ENCODE measurements at regions not wholly inside any gene's neighbourhood (a gene's known extent, or its start where the extent isn't known, plus 50 kb on each side); places are given as distances from the start of the nearest gene placed in this dataset.

- ATAC-seq, result no peak
- no peak for TF ChIP-seq CSDC2 (CRISPR knock-in tag; IDR thresholded peaks at IDR 0.05)
- TF ChIP-seq, protein P1, sequence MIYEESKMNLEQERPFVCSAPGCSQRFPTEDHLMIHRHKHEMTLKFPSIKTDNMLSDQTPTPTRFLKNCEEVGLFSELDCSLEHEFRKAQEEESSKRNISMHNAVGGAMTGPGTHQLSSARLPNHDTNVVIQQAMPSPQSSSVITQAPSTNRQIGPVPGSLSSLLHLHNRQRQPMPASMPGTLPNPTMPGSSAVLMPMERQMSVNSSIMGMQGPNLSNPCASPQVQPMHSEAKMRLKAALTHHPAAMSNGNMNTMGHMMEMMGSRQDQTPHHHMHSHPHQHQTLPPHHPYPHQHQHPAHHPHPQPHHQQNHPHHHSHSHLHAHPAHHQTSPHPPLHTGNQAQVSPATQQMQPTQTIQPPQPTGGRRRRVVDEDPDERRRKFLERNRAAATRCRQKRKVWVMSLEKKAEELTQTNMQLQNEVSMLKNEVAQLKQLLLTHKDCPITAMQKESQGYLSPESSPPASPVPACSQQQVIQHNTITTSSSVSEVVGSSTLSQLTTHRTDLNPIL (CRISPR knock-in tag; IDR thresholded peaks at IDR 0.05; ENCODE audit: low read depth), result no peak
- no peak for TF ChIP-seq ZC3H10 (CRISPR knock-in tag; IDR thresholded peaks at IDR 0.05)
- no peak for TF ChIP-seq ZNF8 (CRISPR knock-in tag; IDR thresholded peaks at IDR 0.05)
These were observed 74.6 kb upstream of the OSBPL8 start for GRCh38 chr12:76634133-76634532.

DNA sequence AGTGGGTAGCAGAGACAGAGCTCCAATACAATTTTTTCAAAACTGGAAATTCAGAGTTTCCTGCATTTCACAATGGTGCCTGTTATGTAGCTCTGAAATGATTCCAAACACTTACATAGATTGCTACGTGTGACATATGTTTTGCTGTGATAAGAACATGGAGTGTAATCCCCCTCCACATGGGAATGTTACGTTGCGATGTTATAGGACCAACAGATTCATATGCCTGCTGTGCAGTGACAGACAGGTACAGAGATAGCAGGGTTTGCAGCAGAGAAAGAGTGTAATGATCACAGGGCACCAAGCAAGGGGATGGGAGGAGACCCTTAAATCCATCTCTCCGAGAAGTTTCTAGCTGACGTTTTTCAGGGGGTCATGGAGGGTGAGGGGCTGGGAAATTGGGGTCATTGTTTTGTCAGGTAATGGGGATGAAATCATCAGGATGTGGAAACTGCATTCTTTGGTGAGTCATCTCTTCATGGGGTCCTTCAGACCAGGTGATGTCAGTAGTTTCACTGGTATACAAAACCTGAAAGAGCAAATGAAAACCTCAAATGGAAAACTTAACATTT lies 76.6 kb upstream of the OSBPL8 start:
- TF ChIP-seq ZNF8 (CRISPR knock-in tag; IDR thresholded peaks at IDR 0.05) (no peak), RARB (CRISPR knock-in tag; IDR thresholded peaks at IDR 0.05) (no peak), GLIS3 (CRISPR knock-in tag; IDR thresholded peaks at IDR 0.05) (no peak), ZNF70 (CRISPR knock-in tag; IDR thresholded peaks at IDR 0.05) (no peak), SNAI2 (CRISPR knock-in tag; IDR thresholded peaks at IDR 0.05) (no peak), OSR1 (CRISPR knock-in tag; IDR thresholded peaks at IDR 0.05) (no peak), CSDC2 (CRISPR knock-in tag; IDR thresholded peaks at IDR 0.05) (no peak), PATZ1 (CRISPR knock-in tag; IDR thresholded peaks at IDR 0.05; ENCODE audit: borderline replicate concordance) (no peak), ZFP30 (CRISPR knock-in tag; IDR thresholded peaks at IDR 0.05) (no peak), TOX (CRISPR knock-in tag; IDR thresholded peaks at IDR 0.05; ENCODE audit: borderline replicate concordance) (no peak)
- TF ChIP-seq, protein P2, sequence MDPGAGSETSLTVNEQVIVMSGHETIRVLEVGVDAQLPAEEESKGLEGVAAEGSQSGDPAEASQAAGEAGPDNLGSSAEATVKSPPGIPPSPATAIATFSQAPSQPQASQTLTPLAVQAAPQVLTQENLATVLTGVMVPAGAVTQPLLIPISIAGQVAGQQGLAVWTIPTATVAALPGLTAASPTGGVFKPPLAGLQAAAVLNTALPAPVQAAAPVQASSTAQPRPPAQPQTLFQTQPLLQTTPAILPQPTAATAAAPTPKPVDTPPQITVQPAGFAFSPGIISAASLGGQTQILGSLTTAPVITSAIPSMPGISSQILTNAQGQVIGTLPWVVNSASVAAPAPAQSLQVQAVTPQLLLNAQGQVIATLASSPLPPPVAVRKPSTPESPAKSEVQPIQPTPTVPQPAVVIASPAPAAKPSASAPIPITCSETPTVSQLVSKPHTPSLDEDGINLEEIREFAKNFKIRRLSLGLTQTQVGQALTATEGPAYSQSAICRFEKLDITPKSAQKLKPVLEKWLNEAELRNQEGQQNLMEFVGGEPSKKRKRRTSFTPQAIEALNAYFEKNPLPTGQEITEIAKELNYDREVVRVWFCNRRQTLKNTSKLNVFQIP (CRISPR knock-in tag; IDR thresholded peaks at IDR 0.05; ENCODE audit: borderline replicate concordance, low read depth), result no peak
- no peak for ATAC-seq

GRCh38 chr12:76637807-76638206 lies 78.2 kb upstream of the OSBPL8 start:
- ATAC-seq, result peak; percentile 51
- no peak for TF ChIP-seq ZFP3 (CRISPR knock-in tag; IDR thresholded peaks at IDR 0.05)
- TF ChIP-seq ZFP30 (CRISPR knock-in tag; IDR thresholded peaks at IDR 0.05), result no peak
- TF ChIP-seq TOX (CRISPR knock-in tag; IDR thresholded peaks at IDR 0.05; ENCODE audit: borderline replicate concordance), result no peak
- TF ChIP-seq PPARA (CRISPR knock-in tag; IDR thresholded peaks at IDR 0.05; ENCODE audit: borderline replicate concordance), result no peak
- TF ChIP-seq RARB (CRISPR knock-in tag; IDR thresholded peaks at IDR 0.05), result no peak
- no peak for TF ChIP-seq OSR1 (CRISPR knock-in tag; IDR thresholded peaks at IDR 0.05)
- TF ChIP-seq PATZ1 (CRISPR knock-in tag; IDR thresholded peaks at IDR 0.05; ENCODE audit: borderline replicate concordance), result no peak
- TF ChIP-seq SNAI2 (CRISPR knock-in tag; IDR thresholded peaks at IDR 0.05), result no peak
- TF ChIP-seq, protein P2 (CRISPR knock-in tag; IDR thresholded peaks at IDR 0.05; ENCODE audit: borderline replicate concordance, low read depth), result no peak
- TF ChIP-seq CSRNP3 (CRISPR knock-in tag; IDR thresholded peaks at IDR 0.05), result no peak
- TF ChIP-seq CSDC2 (CRISPR knock-in tag; IDR thresholded peaks at IDR 0.05), result no peak
- TF ChIP-seq ZNF565 (CRISPR knock-in tag; conservative IDR thresholded peaks at IDR 0.05; ENCODE audit: low read depth), result no peak
- TF ChIP-seq ZC3H10 (CRISPR knock-in tag; IDR thresholded peaks at IDR 0.05), result no peak
- TF ChIP-seq TSHZ2 (CRISPR knock-in tag; IDR thresholded peaks at IDR 0.05), result no peak
- TF ChIP-seq ISL1 (CRISPR knock-in tag; IDR thresholded peaks at IDR 0.05), result no peak
- no peak for TF ChIP-seq ZNF8 (CRISPR knock-in tag; IDR thresholded peaks at IDR 0.05)
- TF ChIP-seq ARNTL (CRISPR knock-in tag; IDR thresholded peaks at IDR 0.05; ENCODE audit: borderline replicate concordance, low read depth), result no peak
- TF ChIP-seq, protein P1 (CRISPR knock-in tag; IDR thresholded peaks at IDR 0.05; ENCODE audit: low read depth), result no peak
- TF ChIP-seq GLIS3 (CRISPR knock-in tag; IDR thresholded peaks at IDR 0.05), result no peak
